Stimulated activated memory B cell treated with anti-CD40 and anti-IgM and Interleukin-4, amounts not matched to agents 10 μg/mL and 1 μg/mL and 100 μg/mL, for 72 hours (primary cell): ENCODE measurements at regions not wholly inside any gene's neighbourhood (a gene's known extent, or its start where the extent isn't known, plus 50 kb on each side); places are given as distances from the start of the nearest gene placed in this dataset.

Experiments used
- ATAC-seq: fragments of 150-1000 bp; cut with Tn5 transposase; 2 replicates; pipeline ENCODE4 v1.10.0; 2021
- H3K27ac Mint-ChIP-seq: one replicate; pipeline ENCODE4 v1.8.0; 2022; ENCODE audit warnings: mild to moderate bottlenecking, mixed read lengths
- H3K27me3 Mint-ChIP-seq: one replicate; pipeline ENCODE4 v1.8.0; 2022; ENCODE audit warnings: mixed read lengths
- H3K36me3 Mint-ChIP-seq: one replicate; pipeline ENCODE4 v1.8.0; 2022; ENCODE audit warnings: mixed read lengths
- H3K4me1 Mint-ChIP-seq: one replicate; pipeline ENCODE4 v1.8.0; 2022; ENCODE audit warnings: mixed read lengths
- H3K4me3 Mint-ChIP-seq: one replicate; pipeline ENCODE4 v1.8.0; 2022; ENCODE audit warnings: mild to moderate bottlenecking, moderate library complexity, mixed read lengths
- H3K9me3 Mint-ChIP-seq: one replicate; pipeline ENCODE4 v1.8.0; 2022; ENCODE audit warnings: mixed read lengths

- peak; percentile 12 for ATAC-seq
- Mint-ChIP-seq H3K4me1 (no peaks in the 10 kb centered on the region), H3K4me3 (no peak overlapping the region), H3K27me3 (no peaks in the 10 kb centered on the region), H3K9me3 (peaks cover 15% of the 10 kb centered on the region), H3K27ac (no peak overlapping the region), H3K36me3 (no peaks in the 10 kb centered on the region)
Measured at GRCh38 chr10:76711222-76711997, 926.2 kb downstream of the KCNMA1 start.

GRCh38 chr10:76700241-76700640 lies 937.4 kb downstream of the KCNMA1 start:
- H3K27me3 Mint-ChIP-seq = peaks cover 10% of the 10 kb centered on the region
- no peak overlapping the region for H3K4me3 Mint-ChIP-seq
- no peaks in the 10 kb centered on the region for H3K36me3 Mint-ChIP-seq
- no peak for ATAC-seq
- no peaks in the 10 kb centered on the region for H3K4me1 Mint-ChIP-seq
- H3K9me3 Mint-ChIP-seq = peaks cover 8% of the 10 kb centered on the region
- no peak overlapping the region for H3K27ac Mint-ChIP-seq

GRCh38 chr10:76697923-76698322 lies 939.7 kb downstream of the KCNMA1 start:
- ATAC-seq = no peak
- H3K4me1 Mint-ChIP-seq = no peaks in the 10 kb centered on the region
- H3K36me3 Mint-ChIP-seq = no peaks in the 10 kb centered on the region
- no peak overlapping the region for H3K4me3 Mint-ChIP-seq
- H3K27me3 Mint-ChIP-seq = no peaks in the 10 kb centered on the region
- H3K27ac Mint-ChIP-seq = no peak overlapping the region
- H3K9me3 Mint-ChIP-seq = peaks cover 10% of the 10 kb centered on the region

GRCh38 chr10:76695069-76695468 lies 942.5 kb downstream of the KCNMA1 start:
- peaks cover 8% of the 10 kb centered on the region for H3K9me3 Mint-ChIP-seq
- H3K36me3 Mint-ChIP-seq = no peaks in the 10 kb centered on the region
- no peak overlapping the region for H3K4me3 Mint-ChIP-seq
- H3K27ac Mint-ChIP-seq = no peak overlapping the region
- ATAC-seq = no peak
- H3K4me1 Mint-ChIP-seq = no peaks in the 10 kb centered on the region
- H3K27me3 Mint-ChIP-seq = no peaks in the 10 kb centered on the region

GRCh38 chr10:76686201-76686600 lies 951.4 kb downstream of the KCNMA1 start:
- no peak overlapping the region for H3K4me3 Mint-ChIP-seq
- no peak overlapping the region for H3K27ac Mint-ChIP-seq
- H3K4me1 Mint-ChIP-seq = no peaks in the 10 kb centered on the region
- H3K27me3 Mint-ChIP-seq = no peaks in the 10 kb centered on the region
- H3K9me3 Mint-ChIP-seq = peaks cover 8% of the 10 kb centered on the region
- H3K36me3 Mint-ChIP-seq = no peaks in the 10 kb centered on the region
- ATAC-seq = no peak

GRCh38 chr10:76684968-76685367 lies 952.6 kb downstream of the KCNMA1 start:
- peaks cover 4% of the 10 kb centered on the region for H3K9me3 Mint-ChIP-seq
- H3K27me3 Mint-ChIP-seq = no peaks in the 10 kb centered on the region
- H3K36me3 Mint-ChIP-seq = no peaks in the 10 kb centered on the region
- H3K27ac Mint-ChIP-seq = no peak overlapping the region
- H3K4me3 Mint-ChIP-seq = no peak overlapping the region
- H3K4me1 Mint-ChIP-seq = no peaks in the 10 kb centered on the region
- no peak for ATAC-seq

GRCh38 chr10:76681153-76681552 lies 956.5 kb downstream of the KCNMA1 start:
- H3K4me1 Mint-ChIP-seq = no peaks in the 10 kb centered on the region
- H3K27ac Mint-ChIP-seq = no peak overlapping the region
- H3K36me3 Mint-ChIP-seq = no peaks in the 10 kb centered on the region
- H3K4me3 Mint-ChIP-seq = no peak overlapping the region
- no peak for ATAC-seq
- peaks cover 2% of the 10 kb centered on the region for H3K9me3 Mint-ChIP-seq
- H3K27me3 Mint-ChIP-seq = no peaks in the 10 kb centered on the region

GRCh38 chr10:76679030-76679429 lies 958.6 kb downstream of the KCNMA1 start:
- Mint-ChIP-seq H3K27ac (no peak overlapping the region), H3K36me3 (no peaks in the 10 kb centered on the region), H3K9me3 (peaks cover under 1% of the 10 kb centered on the region), H3K4me1 (no peaks in the 10 kb centered on the region), H3K27me3 (no peaks in the 10 kb centered on the region), H3K4me3 (no peak overlapping the region)
- no peak for ATAC-seq

- no peaks in the 10 kb centered on the region for H3K36me3 Mint-ChIP-seq
- no peak for ATAC-seq
- no peak overlapping the region for H3K27ac Mint-ChIP-seq
- H3K9me3 Mint-ChIP-seq = peaks cover 2% of the 10 kb centered on the region
- no peaks in the 10 kb centered on the region for H3K27me3 Mint-ChIP-seq
- no peaks in the 10 kb centered on the region for H3K4me1 Mint-ChIP-seq
- H3K4me3 Mint-ChIP-seq = no peak overlapping the region
Measured at GRCh38 chr10:76675951-76676587, 961.5 kb downstream of the KCNMA1 start.

- H3K27me3 Mint-ChIP-seq = no peaks in the 10 kb centered on the region
- H3K36me3 Mint-ChIP-seq = no peaks in the 10 kb centered on the region
- ATAC-seq = no peak
Measured at GRCh38 chr10:76675561-76675950, 962.1 kb downstream of the KCNMA1 start.

GRCh38 chr10:76667408-76668370 lies 969.9 kb downstream of the KCNMA1 start:
- H3K36me3 Mint-ChIP-seq = no peaks in the 10 kb centered on the region
- H3K4me3 Mint-ChIP-seq = no peak overlapping the region
- no peaks in the 10 kb centered on the region for H3K4me1 Mint-ChIP-seq
- no peak for ATAC-seq
- H3K27me3 Mint-ChIP-seq = no peaks in the 10 kb centered on the region
- H3K27ac Mint-ChIP-seq = no peak overlapping the region
- peaks cover 5% of the 10 kb centered on the region for H3K9me3 Mint-ChIP-seq

More at GRCh38 chr10:76675561-76675950, 962.1 kb downstream of the KCNMA1 start:
- Mint-ChIP-seq H3K4me3 (no peak overlapping the region), H3K4me1 (no peaks in the 10 kb centered on the region), H3K9me3 (peaks cover 2% of the 10 kb centered on the region), H3K27ac (no peak overlapping the region)

GRCh38 chr10:76666891-76667290 lies 970.7 kb downstream of the KCNMA1 start:
- Mint-ChIP-seq H3K4me3 (no peak overlapping the region), H3K27ac (no peak overlapping the region), H3K4me1 (no peaks in the 10 kb centered on the region)

GRCh38 chr10:76665029-76665428 lies 972.6 kb downstream of the KCNMA1 start:
- H3K27ac Mint-ChIP-seq = no peak overlapping the region
- no peaks in the 10 kb centered on the region for H3K36me3 Mint-ChIP-seq
- H3K9me3 Mint-ChIP-seq = peaks cover 3% of the 10 kb centered on the region
- no peak for ATAC-seq
- no peaks in the 10 kb centered on the region for H3K4me1 Mint-ChIP-seq
- no peak overlapping the region for H3K4me3 Mint-ChIP-seq
- no peaks in the 10 kb centered on the region for H3K27me3 Mint-ChIP-seq

More at GRCh38 chr10:76666891-76667290, 970.7 kb downstream of the KCNMA1 start:
- peaks cover 5% of the 10 kb centered on the region for H3K9me3 Mint-ChIP-seq
- ATAC-seq = no peak
- no peaks in the 10 kb centered on the region for H3K36me3 Mint-ChIP-seq
- H3K27me3 Mint-ChIP-seq = no peaks in the 10 kb centered on the region

GRCh38 chr10:76657337-76658012 lies 980.1 kb downstream of the KCNMA1 start:
- Mint-ChIP-seq H3K27me3 (no peaks in the 10 kb centered on the region), H3K4me3 (no peak overlapping the region), H3K27ac (no peak overlapping the region), H3K36me3 (no peaks in the 10 kb centered on the region), H3K9me3 (no peaks in the 10 kb centered on the region), H3K4me1 (no peaks in the 10 kb centered on the region)
- ATAC-seq = no peak

GRCh38 chr10:76651154-76651553 lies 986.5 kb downstream of the KCNMA1 start:
- Mint-ChIP-seq H3K4me3 (no peak overlapping the region), H3K9me3 (no peaks in the 10 kb centered on the region), H3K27me3 (no peaks in the 10 kb centered on the region), H3K4me1 (no peaks in the 10 kb centered on the region), H3K36me3 (no peaks in the 10 kb centered on the region), H3K27ac (no peak overlapping the region)
- ATAC-seq = no peak
